ENCODE measurements at regions not wholly inside any gene's neighbourhood (a gene's known extent, or its start where the extent isn't known, plus 50 kb on each side); places are given as distances from the start of the nearest gene placed in this dataset.

DNA sequence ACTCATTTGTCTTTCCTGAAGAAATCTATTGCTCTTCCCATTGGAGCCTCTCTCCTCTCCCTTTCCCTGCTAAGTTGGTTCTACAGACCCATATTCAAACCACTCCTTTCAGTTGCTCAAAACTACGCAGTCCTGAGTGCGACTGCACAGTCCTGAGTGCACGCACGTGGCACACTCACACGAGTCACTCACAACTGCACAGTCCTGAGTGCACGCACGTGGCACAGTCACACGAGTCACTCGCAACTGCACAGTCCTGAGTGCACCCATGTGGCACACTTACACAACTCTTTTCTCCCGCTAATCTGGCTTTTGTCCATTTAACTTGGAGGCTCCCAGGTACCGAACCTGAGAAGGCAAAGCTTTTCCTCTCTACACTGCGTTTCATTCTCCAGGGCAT, 159.7 kb downstream of the RNASET2 start:
- Histone ChIP-seq H3K4me3 (replicated peaks in 1 of 3; ENCODE audit: insufficient read depth in 1 of 3, low read depth in 1 of 3, low read length in 3 of 3) (no peak overlapping the region), H3K36me3 (ENCODE audit: control insufficient read depth in 2 of 2, extremely low read depth in 1 of 2, insufficient read depth in 2 of 2, low read length in 2 of 2) (no peaks in the 10 kb centered on the region), H3K79me2 (ENCODE audit: control insufficient read depth, insufficient read depth, low read length) (no peaks in the 10 kb centered on the region), H3K9me3 (replicated peaks; ENCODE audit: control insufficient read depth, insufficient read depth, low read length) (no peaks in the 10 kb centered on the region), H2AFZ (ENCODE audit: low read depth, low read length) (no peak overlapping the region), H3K27ac (ENCODE audit: insufficient read depth, low read depth, low read length) (no peak overlapping the region), H3K27me3 (ENCODE audit: control insufficient read depth in 2 of 2, insufficient read depth in 2 of 2, low read length in 2 of 2) (no peaks in the 10 kb centered on the region), H3K4me2 (ENCODE audit: insufficient read depth, low read length) (no peak overlapping the region), H3K9ac (replicated peaks; ENCODE audit: extremely low read depth, insufficient read depth, low read length) (no peak overlapping the region), H4K20me1 (replicated peaks; ENCODE audit: control insufficient read depth, extremely low read depth, insufficient read depth, low read length) (no peaks in the 10 kb centered on the region), H3K9me1 (replicated peaks; ENCODE audit: control insufficient read depth, extremely low read depth, insufficient read depth, low read length) (no peaks in the 10 kb centered on the region), H3K4me1 (ENCODE audit: control insufficient read depth, extremely low read depth, insufficient read depth, low read length) (no peaks in the 10 kb centered on the region)
- BruUV-seq (replicated peaks) = no TSS peak
- DNase-seq (ENCODE audit: low read depth, low spot score) = no peak
- intact Hi-C loops (cut with micrococcal nuclease) = no loop called here
- dilution Hi-C loops (cut with MboI; ENCODE audit: extremely low pct_ligation_motif_present, low sequenced_read_pairs) = no loop called here
- POLR2A ChIA-PET = no interaction called here
- FAIRE-seq = no peak
- TF ChIP-seq MYC (IDR thresholded peaks at IDR 0.05; ENCODE audit: low read depth, low read length) (no peak), GATA2 (IDR thresholded peaks at IDR 0.05; ENCODE audit: insufficient read depth, insufficient read length, low read depth, low read length) (no peak), POLR2AphosphoS5 (IDR thresholded peaks at IDR 0.05; ENCODE audit: insufficient read depth, low read depth, low read length) (no peak), FOS (IDR thresholded peaks at IDR 0.05; ENCODE audit: borderline replicate concordance, insufficient read depth, low read length) (no peak), POLR2A (IDR thresholded peaks at IDR 0.05; ENCODE audit: low read depth, low read length) (no peak), JUN (IDR thresholded peaks at IDR 0.05; ENCODE audit: borderline replicate concordance, insufficient read depth, insufficient read length, low read depth) (no peak), EZH2 (IDR thresholded peaks at IDR 0.05; ENCODE audit: borderline replicate concordance, low read depth, low read length, severe bottlenecking) (no peak)
- TF ChIP-seq, protein P1, sequence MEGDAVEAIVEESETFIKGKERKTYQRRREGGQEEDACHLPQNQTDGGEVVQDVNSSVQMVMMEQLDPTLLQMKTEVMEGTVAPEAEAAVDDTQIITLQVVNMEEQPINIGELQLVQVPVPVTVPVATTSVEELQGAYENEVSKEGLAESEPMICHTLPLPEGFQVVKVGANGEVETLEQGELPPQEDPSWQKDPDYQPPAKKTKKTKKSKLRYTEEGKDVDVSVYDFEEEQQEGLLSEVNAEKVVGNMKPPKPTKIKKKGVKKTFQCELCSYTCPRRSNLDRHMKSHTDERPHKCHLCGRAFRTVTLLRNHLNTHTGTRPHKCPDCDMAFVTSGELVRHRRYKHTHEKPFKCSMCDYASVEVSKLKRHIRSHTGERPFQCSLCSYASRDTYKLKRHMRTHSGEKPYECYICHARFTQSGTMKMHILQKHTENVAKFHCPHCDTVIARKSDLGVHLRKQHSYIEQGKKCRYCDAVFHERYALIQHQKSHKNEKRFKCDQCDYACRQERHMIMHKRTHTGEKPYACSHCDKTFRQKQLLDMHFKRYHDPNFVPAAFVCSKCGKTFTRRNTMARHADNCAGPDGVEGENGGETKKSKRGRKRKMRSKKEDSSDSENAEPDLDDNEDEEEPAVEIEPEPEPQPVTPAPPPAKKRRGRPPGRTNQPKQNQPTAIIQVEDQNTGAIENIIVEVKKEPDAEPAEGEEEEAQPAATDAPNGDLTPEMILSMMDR (IDR thresholded peaks at IDR 0.05; ENCODE audit: extremely low read depth in 1 of 2, insufficient read depth in 1 of 2, low read depth in 1 of 2, low read length in 2 of 2) = no peak
- TF ChIP-seq, protein P2, sequence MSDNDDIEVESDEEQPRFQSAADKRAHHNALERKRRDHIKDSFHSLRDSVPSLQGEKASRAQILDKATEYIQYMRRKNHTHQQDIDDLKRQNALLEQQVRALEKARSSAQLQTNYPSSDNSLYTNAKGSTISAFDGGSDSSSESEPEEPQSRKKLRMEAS (IDR thresholded peaks at IDR 0.05; ENCODE audit: insufficient read depth, insufficient read length) = no peak
- CTCF ChIA-PET = interaction anchor here (2.0 kb wide), 1 partner anchor 193 kb away, joined by 9 read pairs; no protein-coding TSS in a partner anchor

All from endothelial cell of umbilical vein (primary cell).